AG04450 (cell line): ENCODE measurements at regions not wholly inside any gene's neighbourhood (a gene's known extent, or its start where the extent isn't known, plus 50 kb on each side); places are given as distances from the start of the nearest gene placed in this dataset.

ENCODE experiments used
- CTCF ChIA-PET: fragments of 300-600, 350-600 bp; formaldehyde crosslinking; extraction: SDS; loops from one replicate; lab custom pipeline; 2022; ENCODE audit warnings: antibody characterized with exemption, inconsistent platforms; lab: Charles Lee
- POLR2A ChIA-PET: fragments of 350-600 bp; formaldehyde crosslinking; extraction: SDS; loops from one replicate; lab custom pipeline; 2021; ENCODE audit warnings: antibody characterized with exemption, inconsistent platforms; lab: Yijun Ruan, JAX
- DNase-seq: peaks from one replicate; pipeline ENCODE4 v3.0.0-alpha.2; 2011; ENCODE audit warnings: low read depth, low spot score
- H3K27ac ChIP-seq: one replicate; pipeline ENCODE4 v1.5.1; 2012; ENCODE audit warnings: low read depth, low read length, control low read depth
- H3K27me3 ChIP-seq: one replicate; pipeline ENCODE4 v1.6.0; 2012; ENCODE audit warnings: low read length; ENCODE audit not compliant: control insufficient read depth, insufficient read depth
- H3K4me3 ChIP-seq: 2 replicates; pipeline ENCODE4 v1.5.1; 2011; ENCODE audit warnings: mild to moderate bottlenecking, low read depth, low read length, control low read depth
- H3K9me3 ChIP-seq: 2 replicates; pipeline ENCODE4 v1.5.1; 2012; ENCODE audit warnings: low read length; ENCODE audit not compliant: control insufficient read depth, insufficient read depth
- CTCF ChIP-seq: IDR thresholded peaks from 2 replicates; pipeline ENCODE4 v1.5.1; 2011; ENCODE audit warnings: low read depth, low read length, control low read depth, inconsistent platforms

GRCh38 chr10:111131168-111131799 is 54.5 kb downstream of the ADRA2A start:
- no peak for TF ChIP-seq CTCF
- H3K27me3 ChIP-seq: no peaks in the 10 kb centered on the region
- no peak overlapping the region for H3K4me3 ChIP-seq
- no peaks in the 10 kb centered on the region for H3K9me3 ChIP-seq
- POLR2A ChIA-PET: no interaction called here
- CTCF ChIA-PET: no interaction called here
- DNase-seq: no peak
- H3K27ac ChIP-seq: no peak overlapping the region

- ChIA-PET POLR2A (no interaction called here), CTCF (no interaction called here)
- TF ChIP-seq CTCF: no peak
- no peaks in the 10 kb centered on the region for H3K27me3 ChIP-seq
- H3K4me3 ChIP-seq: no peak overlapping the region
- no peaks in the 10 kb centered on the region for H3K9me3 ChIP-seq
- DNase-seq: no peak
- no peak overlapping the region for H3K27ac ChIP-seq
These were observed 60.2 kb downstream of the ADRA2A start for GRCh38 chr10:111137007-111137406.

GRCh38 chr10:111137587-111137986 is 60.8 kb downstream of the ADRA2A start:
- TF ChIP-seq CTCF: no peak
- Histone ChIP-seq H3K27ac (no peak overlapping the region), H3K9me3 (no peaks in the 10 kb centered on the region), H3K4me3 (no peak overlapping the region), H3K27me3 (no peaks in the 10 kb centered on the region)
- ChIA-PET POLR2A (no interaction called here), CTCF (no interaction called here)
- DNase-seq: no peak

- no peak overlapping the region for H3K4me3 ChIP-seq
- CTCF ChIA-PET: no interaction called here
- no peak overlapping the region for H3K27ac ChIP-seq
- H3K27me3 ChIP-seq: no peaks in the 10 kb centered on the region
- TF ChIP-seq CTCF: no peak
- H3K9me3 ChIP-seq: no peaks in the 10 kb centered on the region
- POLR2A ChIA-PET: no interaction called here
- DNase-seq: no peak
These were observed 61.7 kb downstream of the ADRA2A start for GRCh38 chr10:111138544-111138943.

GRCh38 chr10:111139567-111139966 is 62.7 kb downstream of the ADRA2A start:
- CTCF ChIA-PET: no interaction called here
- TF ChIP-seq CTCF: no peak
- Histone ChIP-seq H3K27me3 (no peaks in the 10 kb centered on the region), H3K4me3 (no peak overlapping the region), H3K9me3 (no peaks in the 10 kb centered on the region), H3K27ac (no peak overlapping the region)
- DNase-seq: no peak
- POLR2A ChIA-PET: no interaction called here
